ENCODE measurements at regions not wholly inside any gene's neighbourhood (a gene's known extent, or its start where the extent isn't known, plus 50 kb on each side); places are given as distances from the start of the nearest gene placed in this dataset.
"Not testable (repeated sequence)": the region's sequence is repeated elsewhere in the genome, so short reads cannot be mapped to it uniquely, and the experiment has no call there.

- Histone ChIP-seq H3K36me3 (ENCODE audit: control insufficient read depth, insufficient read depth, low read length) (no peaks in the 10 kb centered on the region), H3K27ac (ENCODE audit: low read length) (no peak overlapping the region), H3K9me3 (replicated peaks; ENCODE audit: control insufficient read depth, low read depth, low read length) (peaks cover 2% of the 10 kb centered on the region), H3K27me3 (ENCODE audit: control insufficient read depth, insufficient read depth, low read length) (no peaks in the 10 kb centered on the region), H3K4me1 (ENCODE audit: control insufficient read depth, insufficient read depth, low read length) (no peaks in the 10 kb centered on the region), H3K4me3 (ENCODE audit: low read length) (no peak overlapping the region)
- WGBS (ENCODE audit: insufficient coverage), result no CpG with 5 or more reads among the region's 1 CpG
- peak; percentile 39 for DNase-seq
Measured at GRCh38 chr2:51919395-51919794, 887.5 kb upstream of the NRXN1 start.

- no peaks in the 10 kb centered on the region for H3K9me3 ChIP-seq (replicated peaks; ENCODE audit: control insufficient read depth, low read depth, low read length)
- H3K4me3 ChIP-seq (ENCODE audit: low read length), result no peak overlapping the region
- H3K27me3 ChIP-seq (ENCODE audit: control insufficient read depth, insufficient read depth, low read length), result no peaks in the 10 kb centered on the region
- no peaks in the 10 kb centered on the region for H3K4me1 ChIP-seq (ENCODE audit: control insufficient read depth, insufficient read depth, low read length)
- WGBS (ENCODE audit: insufficient coverage), result no CpG with 5 or more reads among the region's 3 CpGs
- no peak overlapping the region for H3K27ac ChIP-seq (ENCODE audit: low read length)
- DNase-seq, result peak; percentile 11
- H3K36me3 ChIP-seq (ENCODE audit: control insufficient read depth, insufficient read depth, low read length), result no peaks in the 10 kb centered on the region
Measured at GRCh38 chr2:51918113-51918512, 886.2 kb upstream of the NRXN1 start.

GRCh38 chr2:51903728-51904127 is 871.8 kb upstream of the NRXN1 start:
- H3K4me1 ChIP-seq (ENCODE audit: control insufficient read depth, insufficient read depth, low read length), result no peaks in the 10 kb centered on the region
- H3K4me3 ChIP-seq (ENCODE audit: low read length), result no peak overlapping the region
- H3K9me3 ChIP-seq (replicated peaks; ENCODE audit: control insufficient read depth, low read depth, low read length), result no peaks in the 10 kb centered on the region
- no CpG with 5 or more reads among the region's 1 CpG for WGBS (ENCODE audit: insufficient coverage)
- H3K27ac ChIP-seq (ENCODE audit: low read length), result no peak overlapping the region
- no peaks in the 10 kb centered on the region for H3K27me3 ChIP-seq (ENCODE audit: control insufficient read depth, insufficient read depth, low read length)
- no peaks in the 10 kb centered on the region for H3K36me3 ChIP-seq (ENCODE audit: control insufficient read depth, insufficient read depth, low read length)
- DNase-seq, result no peak

- no peak overlapping the region for H3K4me3 ChIP-seq (ENCODE audit: low read length)
- no peaks in the 10 kb centered on the region for H3K36me3 ChIP-seq (ENCODE audit: control insufficient read depth, insufficient read depth, low read length)
- H3K4me1 ChIP-seq (ENCODE audit: control insufficient read depth, insufficient read depth, low read length), result no peaks in the 10 kb centered on the region
- H3K9me3 ChIP-seq (replicated peaks; ENCODE audit: control insufficient read depth, low read depth, low read length), result no peaks in the 10 kb centered on the region
- H3K27ac ChIP-seq (ENCODE audit: low read length), result no peak overlapping the region
- no peak for DNase-seq
- no peaks in the 10 kb centered on the region for H3K27me3 ChIP-seq (ENCODE audit: control insufficient read depth, insufficient read depth, low read length)
Measured at GRCh38 chr2:51899643-51900042, 867.7 kb upstream of the NRXN1 start.

- H3K27ac ChIP-seq (ENCODE audit: low read length); H3K4me3 ChIP-seq (ENCODE audit: low read length); H3K27me3 ChIP-seq (ENCODE audit: control insufficient read depth, insufficient read depth, low read length); H3K4me1 ChIP-seq (ENCODE audit: control insufficient read depth, insufficient read depth, low read length); H3K36me3 ChIP-seq (ENCODE audit: control insufficient read depth, insufficient read depth, low read length); DNase-seq: not testable (repeated sequence)
- 89% methylated on average over 3 of the region's 3 CpGs for WGBS (ENCODE audit: insufficient coverage)
- H3K9me3 ChIP-seq (replicated peaks; ENCODE audit: control insufficient read depth, low read depth, low read length), result peaks cover 11% of the 10 kb centered on the region
Measured at GRCh38 chr2:51894584-51894983, 862.7 kb upstream of the NRXN1 start.

GRCh38 chr2:51888120-51888519 is 856.2 kb upstream of the NRXN1 start:
- WGBS (ENCODE audit: insufficient coverage), result no CpG with 5 or more reads among the region's 1 CpG
- no peaks in the 10 kb centered on the region for H3K36me3 ChIP-seq (ENCODE audit: control insufficient read depth, insufficient read depth, low read length)

GRCh38 chr2:51881673-51882072 is 849.7 kb upstream of the NRXN1 start:
- H3K27ac ChIP-seq (ENCODE audit: low read length), result no peak overlapping the region
- DNase-seq, result no peak
- no peak overlapping the region for H3K4me3 ChIP-seq (ENCODE audit: low read length)
- peaks cover 8% of the 10 kb centered on the region for H3K9me3 ChIP-seq (replicated peaks; ENCODE audit: control insufficient read depth, low read depth, low read length)
- H3K27me3 ChIP-seq (ENCODE audit: control insufficient read depth, insufficient read depth, low read length), result no peaks in the 10 kb centered on the region
- no peaks in the 10 kb centered on the region for H3K4me1 ChIP-seq (ENCODE audit: control insufficient read depth, insufficient read depth, low read length)
- no CpG with 5 or more reads among the region's 3 CpGs for WGBS (ENCODE audit: insufficient coverage)
- H3K36me3 ChIP-seq (ENCODE audit: control insufficient read depth, insufficient read depth, low read length), result no peaks in the 10 kb centered on the region

More at GRCh38 chr2:51888120-51888519, 856.2 kb upstream of the NRXN1 start:
- Histone ChIP-seq H3K4me3 (ENCODE audit: low read length) (no peak overlapping the region), H3K4me1 (ENCODE audit: control insufficient read depth, insufficient read depth, low read length) (no peaks in the 10 kb centered on the region), H3K27me3 (ENCODE audit: control insufficient read depth, insufficient read depth, low read length) (no peaks in the 10 kb centered on the region), H3K9me3 (replicated peaks; ENCODE audit: control insufficient read depth, low read depth, low read length) (peaks cover 11% of the 10 kb centered on the region), H3K27ac (ENCODE audit: low read length) (no peak overlapping the region)
- no peak for DNase-seq

- H3K4me1 ChIP-seq (ENCODE audit: control insufficient read depth, insufficient read depth, low read length), result no peaks in the 10 kb centered on the region
- no peak for DNase-seq
- no peaks in the 10 kb centered on the region for H3K36me3 ChIP-seq (ENCODE audit: control insufficient read depth, insufficient read depth, low read length)
- peaks cover 19% of the 10 kb centered on the region for H3K9me3 ChIP-seq (replicated peaks; ENCODE audit: control insufficient read depth, low read depth, low read length)
- H3K27ac ChIP-seq (ENCODE audit: low read length), result no peak overlapping the region
- no CpG with 5 or more reads among the region's 1 CpG for WGBS (ENCODE audit: insufficient coverage)
- no peaks in the 10 kb centered on the region for H3K27me3 ChIP-seq (ENCODE audit: control insufficient read depth, insufficient read depth, low read length)
- H3K4me3 ChIP-seq (ENCODE audit: low read length), result no peak overlapping the region
Measured at GRCh38 chr2:51880153-51880552, 848.2 kb upstream of the NRXN1 start.

GRCh38 chr2:51866361-51866760 is 834.4 kb upstream of the NRXN1 start:
- H3K4me1 ChIP-seq (ENCODE audit: control insufficient read depth, insufficient read depth, low read length), result no peaks in the 10 kb centered on the region
- no peaks in the 10 kb centered on the region for H3K27me3 ChIP-seq (ENCODE audit: control insufficient read depth, insufficient read depth, low read length)
- no peak for DNase-seq
- H3K4me3 ChIP-seq (ENCODE audit: low read length), result no peak overlapping the region
- H3K27ac ChIP-seq (ENCODE audit: low read length), result no peak overlapping the region
- no peaks in the 10 kb centered on the region for H3K9me3 ChIP-seq (replicated peaks; ENCODE audit: control insufficient read depth, low read depth, low read length)
- no CpG with 5 or more reads among the region's 2 CpGs for WGBS (ENCODE audit: insufficient coverage)
- H3K36me3 ChIP-seq (ENCODE audit: control insufficient read depth, insufficient read depth, low read length), result no peaks in the 10 kb centered on the region

- DNase-seq, result no peak
Measured at GRCh38 chr2:51859260-51859659, 827.3 kb upstream of the NRXN1 start.

GRCh38 chr2:51855683-51856082 is 823.8 kb upstream of the NRXN1 start:
- H3K4me3 ChIP-seq (ENCODE audit: low read length), result no peak overlapping the region
- no CpG with 5 or more reads among the region's 1 CpG for WGBS (ENCODE audit: insufficient coverage)
- no peaks in the 10 kb centered on the region for H3K36me3 ChIP-seq (ENCODE audit: control insufficient read depth, insufficient read depth, low read length)
- H3K27ac ChIP-seq (ENCODE audit: low read length), result no peak overlapping the region
- DNase-seq, result no peak
- H3K4me1 ChIP-seq (ENCODE audit: control insufficient read depth, insufficient read depth, low read length), result no peaks in the 10 kb centered on the region
- H3K27me3 ChIP-seq (ENCODE audit: control insufficient read depth, insufficient read depth, low read length), result no peaks in the 10 kb centered on the region
- H3K9me3 ChIP-seq (replicated peaks; ENCODE audit: control insufficient read depth, low read depth, low read length), result no peaks in the 10 kb centered on the region

More at GRCh38 chr2:51859260-51859659, 827.3 kb upstream of the NRXN1 start:
- no peaks in the 10 kb centered on the region for H3K9me3 ChIP-seq (replicated peaks; ENCODE audit: control insufficient read depth, low read depth, low read length)
- H3K36me3 ChIP-seq (ENCODE audit: control insufficient read depth, insufficient read depth, low read length), result no peaks in the 10 kb centered on the region
- no peak overlapping the region for H3K27ac ChIP-seq (ENCODE audit: low read length)
- H3K4me1 ChIP-seq (ENCODE audit: control insufficient read depth, insufficient read depth, low read length), result no peaks in the 10 kb centered on the region
- H3K27me3 ChIP-seq (ENCODE audit: control insufficient read depth, insufficient read depth, low read length), result no peaks in the 10 kb centered on the region
- H3K4me3 ChIP-seq (ENCODE audit: low read length), result no peak overlapping the region
- no CpG with 5 or more reads among the region's 1 CpG for WGBS (ENCODE audit: insufficient coverage)

Data from muscle of leg (tissue), 3 donors.